ENCODE measurements at regions not wholly inside any gene's neighbourhood (a gene's known extent, or its start where the extent isn't known, plus 50 kb on each side); places are given as distances from the start of the nearest gene placed in this dataset.

DNA sequence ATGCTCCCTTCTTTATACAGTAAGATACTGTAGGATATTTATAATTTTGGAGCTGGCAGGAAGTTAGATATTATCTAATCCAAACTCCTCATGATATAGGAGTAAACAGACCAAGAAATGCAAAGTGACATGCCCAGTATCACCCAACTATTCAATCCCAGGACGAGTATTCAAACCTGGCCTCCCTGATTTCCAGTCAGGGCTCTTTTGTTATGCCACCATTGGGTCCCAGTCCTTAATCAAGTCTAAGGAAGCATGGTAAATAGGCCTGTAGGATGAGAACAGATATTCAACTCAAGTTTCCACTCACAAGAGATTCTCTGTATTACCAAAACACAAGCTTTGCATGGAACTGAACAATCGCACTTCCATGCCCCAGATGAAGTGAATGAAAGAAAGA, 484.0 kb upstream of the API5 start:
- ATAC-seq (no peak), DNase-seq (no peak)
- WGBS, 2 donors: 30 to 46% methylated on average over 2 of the region's 2 CpGs
- no peak for TF ChIP-seq POLR2A (IDR thresholded peaks at IDR 0.05)
- TF ChIP-seq, protein P1, sequence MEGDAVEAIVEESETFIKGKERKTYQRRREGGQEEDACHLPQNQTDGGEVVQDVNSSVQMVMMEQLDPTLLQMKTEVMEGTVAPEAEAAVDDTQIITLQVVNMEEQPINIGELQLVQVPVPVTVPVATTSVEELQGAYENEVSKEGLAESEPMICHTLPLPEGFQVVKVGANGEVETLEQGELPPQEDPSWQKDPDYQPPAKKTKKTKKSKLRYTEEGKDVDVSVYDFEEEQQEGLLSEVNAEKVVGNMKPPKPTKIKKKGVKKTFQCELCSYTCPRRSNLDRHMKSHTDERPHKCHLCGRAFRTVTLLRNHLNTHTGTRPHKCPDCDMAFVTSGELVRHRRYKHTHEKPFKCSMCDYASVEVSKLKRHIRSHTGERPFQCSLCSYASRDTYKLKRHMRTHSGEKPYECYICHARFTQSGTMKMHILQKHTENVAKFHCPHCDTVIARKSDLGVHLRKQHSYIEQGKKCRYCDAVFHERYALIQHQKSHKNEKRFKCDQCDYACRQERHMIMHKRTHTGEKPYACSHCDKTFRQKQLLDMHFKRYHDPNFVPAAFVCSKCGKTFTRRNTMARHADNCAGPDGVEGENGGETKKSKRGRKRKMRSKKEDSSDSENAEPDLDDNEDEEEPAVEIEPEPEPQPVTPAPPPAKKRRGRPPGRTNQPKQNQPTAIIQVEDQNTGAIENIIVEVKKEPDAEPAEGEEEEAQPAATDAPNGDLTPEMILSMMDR (IDR thresholded peaks at IDR 0.05): no peak
- H3K4me1 ChIP-seq: no peaks in the 10 kb centered on the region
- no peaks in the 10 kb centered on the region for H3K9me3 ChIP-seq
- H3K36me3 ChIP-seq (replicated peaks in 1 of 2; ENCODE audit: insufficient read depth in 1 of 2, low read depth in 2 of 2): no peaks in the 10 kb centered on the region
- H3K27ac ChIP-seq: no peak overlapping the region
- intact Hi-C loops (cut with DNase I): no loop called here
- no peaks in the 10 kb centered on the region for H3K27me3 ChIP-seq
- no peak overlapping the region for H3K4me3 ChIP-seq

DNA sequence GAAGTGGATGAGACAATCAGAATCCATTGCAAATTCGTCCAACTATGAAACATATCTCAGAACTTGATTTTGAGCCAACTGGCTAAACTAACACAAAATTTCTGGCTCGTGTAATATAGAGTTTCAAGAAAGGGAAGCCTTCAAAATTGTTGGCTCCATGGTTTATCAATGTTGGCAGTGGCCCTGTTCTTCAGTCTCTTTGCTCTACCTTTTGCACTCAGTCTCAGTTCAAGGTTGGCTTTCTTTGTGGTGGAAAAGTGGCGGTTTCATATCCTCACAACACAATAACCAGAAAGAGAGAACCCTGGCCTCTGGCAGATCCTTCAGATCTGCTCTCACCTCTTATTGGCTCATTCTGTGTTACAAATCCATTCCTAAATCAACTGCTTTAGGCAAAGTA, 473.8 kb upstream of the API5 start:
- ATAC-seq (no peak), DNase-seq (no peak)
- H3K4me3 ChIP-seq: no peak overlapping the region
- 43 to 46% methylated on average over 3 of the region's 3 CpGs for WGBS, 2 donors
- H3K4me1 ChIP-seq: no peaks in the 10 kb centered on the region
- no peaks in the 10 kb centered on the region for H3K9me3 ChIP-seq
- intact Hi-C loops (cut with DNase I): no loop called here
- TF ChIP-seq, protein P1 (IDR thresholded peaks at IDR 0.05): no peak
- no peak for TF ChIP-seq POLR2A (IDR thresholded peaks at IDR 0.05)
- H3K27me3 ChIP-seq: no peaks in the 10 kb centered on the region
- no peaks in the 10 kb centered on the region for H3K36me3 ChIP-seq (replicated peaks in 1 of 2; ENCODE audit: insufficient read depth in 1 of 2, low read depth in 2 of 2)
- no peak overlapping the region for H3K27ac ChIP-seq

DNA sequence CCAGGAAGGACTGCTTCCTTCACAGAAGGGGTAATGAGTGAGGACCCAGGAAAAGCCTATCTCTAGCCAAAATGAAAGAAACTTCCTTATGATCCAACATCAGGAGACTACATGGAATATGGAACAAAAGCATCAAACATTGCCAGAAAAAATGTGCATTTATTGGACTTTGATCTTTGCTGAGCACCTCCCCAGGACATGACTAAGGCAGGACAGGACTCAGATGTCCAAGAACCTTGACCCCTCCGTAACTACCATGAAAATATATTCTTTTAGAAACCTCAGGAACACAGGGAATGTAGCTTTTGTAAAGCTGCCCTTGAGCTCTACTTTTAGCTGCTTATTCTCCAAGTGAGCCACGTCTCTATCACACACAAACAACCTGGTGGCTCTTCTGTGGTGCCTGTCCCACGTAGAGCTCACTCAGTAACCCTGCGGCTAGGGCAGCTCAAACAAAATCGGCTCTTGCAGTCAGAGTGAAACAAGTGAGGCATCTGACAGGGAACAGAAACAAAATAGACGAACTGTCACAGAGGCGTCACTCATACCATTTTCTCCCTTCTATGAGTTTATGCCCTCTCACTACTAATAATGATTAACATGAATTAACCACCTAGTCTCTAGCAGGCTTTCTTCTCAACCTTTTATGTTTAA, 471.5 kb upstream of the API5 start:
- Histone ChIP-seq H3K9me3 (no peaks in the 10 kb centered on the region), H3K36me3 (replicated peaks in 1 of 2; ENCODE audit: insufficient read depth in 1 of 2, low read depth in 2 of 2) (no peaks in the 10 kb centered on the region), H3K4me3 (no peak overlapping the region), H3K27ac (no peak overlapping the region), H3K4me1 (no peaks in the 10 kb centered on the region), H3K27me3 (no peaks in the 10 kb centered on the region)
- TF ChIP-seq, protein P1 (IDR thresholded peaks at IDR 0.05): no peak
- no peak for TF ChIP-seq POLR2A (IDR thresholded peaks at IDR 0.05)
- WGBS, 2 donors: 52 to 65% methylated on average over 7 of the region's 7 CpGs
- DNase-seq (no peak), ATAC-seq (no peak)
- intact Hi-C loops (cut with DNase I): no loop called here

DNA sequence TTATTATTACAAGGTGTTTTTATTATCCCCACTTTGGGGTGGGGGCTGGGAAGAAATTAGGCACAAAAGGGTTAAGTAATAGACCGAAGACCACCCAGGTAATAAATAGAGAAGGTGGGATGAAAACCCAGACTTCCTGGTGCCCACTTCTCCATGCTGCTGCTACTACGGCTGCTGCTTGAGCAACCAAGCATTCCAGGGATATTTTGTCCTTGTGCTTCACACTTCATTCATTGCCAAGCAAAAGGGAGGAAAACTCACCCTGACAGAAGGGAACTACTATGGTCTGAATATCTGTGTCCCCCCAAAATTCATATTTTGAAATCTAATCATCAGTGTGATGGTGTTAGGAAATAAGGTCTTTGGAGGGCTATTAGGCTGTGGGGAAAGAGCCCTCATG, 470.9 kb upstream of the API5 start:
- H3K36me3 ChIP-seq (replicated peaks in 1 of 2; ENCODE audit: insufficient read depth in 1 of 2, low read depth in 2 of 2): no peaks in the 10 kb centered on the region
- no peak for TF ChIP-seq POLR2A (IDR thresholded peaks at IDR 0.05)
- TF ChIP-seq, protein P1 (IDR thresholded peaks at IDR 0.05): no peak
- WGBS, 2 donors: 51 to 62% methylated on average over 2 of the region's 2 CpGs
- ATAC-seq (no peak), DNase-seq (no peak)
- H3K4me1 ChIP-seq: no peaks in the 10 kb centered on the region
- no peak overlapping the region for H3K4me3 ChIP-seq
- intact Hi-C loops (cut with DNase I): no loop called here
- no peaks in the 10 kb centered on the region for H3K9me3 ChIP-seq
- no peaks in the 10 kb centered on the region for H3K27me3 ChIP-seq
- no peak overlapping the region for H3K27ac ChIP-seq

DNA sequence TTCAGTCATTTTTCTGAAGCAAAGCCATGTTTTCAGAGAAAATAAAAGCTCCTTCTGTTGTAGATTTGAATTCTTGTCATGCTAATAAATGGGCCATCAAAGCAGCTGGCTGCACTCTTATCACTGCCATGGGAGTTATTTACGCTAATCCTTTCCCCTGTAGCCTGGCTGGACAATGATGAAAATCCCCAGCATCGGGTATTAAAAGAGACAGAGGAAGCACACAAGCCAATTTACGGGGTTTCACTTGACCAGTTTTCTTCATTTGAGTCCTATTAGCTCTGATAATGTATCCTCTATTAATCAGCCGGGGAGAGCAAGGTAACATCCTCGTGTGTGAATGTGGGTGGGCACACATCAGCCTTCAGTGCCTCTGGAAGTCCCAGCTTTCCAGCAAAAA, 470.2 kb upstream of the API5 start:
- no peaks in the 10 kb centered on the region for H3K27me3 ChIP-seq
- no peaks in the 10 kb centered on the region for H3K4me1 ChIP-seq
- WGBS, 2 donors: 23 to 32% methylated on average over 5 of the region's 5 CpGs
- no peak overlapping the region for H3K27ac ChIP-seq
- no peaks in the 10 kb centered on the region for H3K36me3 ChIP-seq (replicated peaks in 1 of 2; ENCODE audit: insufficient read depth in 1 of 2, low read depth in 2 of 2)
- intact Hi-C loops (cut with DNase I): no loop called here
- no peak for ATAC-seq
- no peak overlapping the region for H3K4me3 ChIP-seq
- H3K9me3 ChIP-seq: no peaks in the 10 kb centered on the region
- TF ChIP-seq, protein P1 (IDR thresholded peaks at IDR 0.05): no peak
- no peak for TF ChIP-seq POLR2A (IDR thresholded peaks at IDR 0.05)
- DNase-seq: no peak
